Endothelial cell of umbilical vein (primary cell): ENCODE measurements at regions not wholly inside any gene's neighbourhood (a gene's known extent, or its start where the extent isn't known, plus 50 kb on each side); places are given as distances from the start of the nearest gene placed in this dataset.

Source experiments
- CTCF ChIP-seq, 2 donors: IDR thresholded peaks; 1 replicate in 1 of 2; 2 replicates in 1 of 2; pipeline ENCODE4 v1.5.1; 2011; ENCODE audit warnings: low read length in 2 of 2, mild to moderate bottlenecking in 2 of 2, moderate library complexity in 2 of 2, control low read depth in 1 of 2, inconsistent platforms in 1 of 2, low read depth in 1 of 2; ENCODE audit not compliant: insufficient read depth in 1 of 2; ENCODE audit errors: extremely low read depth in 1 of 2
- EZH2 ChIP-seq: IDR thresholded peaks from 2 replicates; pipeline ENCODE4 v1.6.1; 2012; ENCODE audit warnings: borderline replicate concordance, low read depth, mild to moderate bottlenecking, moderate library complexity, low read length, inconsistent platforms; ENCODE audit not compliant: severe bottlenecking
- MAX ChIP-seq: IDR thresholded peaks from 2 replicates; pipeline ENCODE4 v1.6.1; 2011; ENCODE audit not compliant: insufficient read depth, insufficient read length
- MYC ChIP-seq: IDR thresholded peaks from one replicate; pipeline ENCODE4 v1.6.1; 2011; ENCODE audit warnings: mild to moderate bottlenecking, low read depth, low read length
- POLR2A ChIP-seq: IDR thresholded peaks from 2 replicates; pipeline ENCODE4 v1.6.1; 2012; ENCODE audit warnings: low read depth, mild to moderate bottlenecking, control low read depth, low read length
- POLR2AphosphoS5 ChIP-seq: IDR thresholded peaks from 2 replicates; pipeline ENCODE4 v1.6.1; 2012; ENCODE audit warnings: low read depth, mild to moderate bottlenecking, control low read depth, low read length, moderate library complexity; ENCODE audit not compliant: insufficient read depth

- TF ChIP-seq POLR2AphosphoS5 (no peak), MAX (no peak), POLR2A (no peak), CTCF (IDR thresholded peaks at IDR 0.05; ENCODE audit: extremely low read depth in 1 of 2, insufficient read depth in 1 of 2, low read depth in 1 of 2, low read length in 2 of 2) (no peak), EZH2 (no peak), MYC (no peak)
These were observed 208.4 kb upstream of the IRX5 start for GRCh38 chr16:54722210-54722676.
